ENCODE measurements at regions not wholly inside any gene's neighbourhood (a gene's known extent, or its start where the extent isn't known, plus 50 kb on each side); places are given as distances from the start of the nearest gene placed in this dataset.

- no peak for TF ChIP-seq POLR2A (IDR thresholded peaks at IDR 0.05)
- no peak for TF ChIP-seq CTCF (IDR thresholded peaks at IDR 0.05)
- TF ChIP-seq POLR2AphosphoS5 (IDR thresholded peaks at IDR 0.05) = no peak
- Histone ChIP-seq H3K27ac (no peak overlapping the region), H3K36me3 (no peaks in the 10 kb centered on the region), H3K4me1 (no peaks in the 10 kb centered on the region), H3K9me3 (no peaks in the 10 kb centered on the region), H3K27me3 (peaks cover 0 to 44% of the 10 kb centered on the region in 2 donors), H3K4me3 (no peak overlapping the region)
- intact Hi-C loops (cut with DNase I; ENCODE audit: low total_unique reads) = no loop called here
- DNase-seq (ENCODE audit: low spot score in 2 of 2) = no peak
These were observed 133.3 kb downstream of the CPZ start for GRCh38 chr4:8725845-8726244.

GRCh38 chr4:8725071-8725841 is 132.7 kb downstream of the CPZ start:
- Histone ChIP-seq H3K27ac (no peak overlapping the region), H3K4me1 (no peaks in the 10 kb centered on the region), H3K36me3 (no peaks in the 10 kb centered on the region), H3K27me3 (peaks cover 0 to 44% of the 10 kb centered on the region in 2 donors), H3K9me3 (no peaks in the 10 kb centered on the region), H3K4me3 (no peak overlapping the region)
- TF ChIP-seq POLR2AphosphoS5 (IDR thresholded peaks at IDR 0.05) (no peak), CTCF (IDR thresholded peaks at IDR 0.05) (no peak), POLR2A (IDR thresholded peaks at IDR 0.05) (no peak)
- DNase-seq (ENCODE audit: low spot score in 2 of 2) = peak in 1 of 2 donors; percentile 36
- intact Hi-C loops (cut with DNase I; ENCODE audit: low total_unique reads) = no loop called here

GRCh38 chr4:8724436-8725070 is 132.0 kb downstream of the CPZ start:
- no peaks in the 10 kb centered on the region for H3K36me3 ChIP-seq
- DNase-seq (ENCODE audit: low spot score in 2 of 2) = peak in 1 of 2 donors; percentile 19
- H3K27ac ChIP-seq = no peak overlapping the region
- peaks cover 0 to 45% of the 10 kb centered on the region in 2 donors for H3K27me3 ChIP-seq
- no peaks in the 10 kb centered on the region for H3K9me3 ChIP-seq
- no peak for TF ChIP-seq CTCF (IDR thresholded peaks at IDR 0.05)
- no peak for TF ChIP-seq POLR2AphosphoS5 (IDR thresholded peaks at IDR 0.05)
- H3K4me1 ChIP-seq = no peaks in the 10 kb centered on the region
- no peak overlapping the region for H3K4me3 ChIP-seq
- intact Hi-C loops (cut with DNase I; ENCODE audit: low total_unique reads) = no loop called here

GRCh38 chr4:8723222-8723980 is 130.8 kb downstream of the CPZ start:
- no peaks in the 10 kb centered on the region for H3K9me3 ChIP-seq
- TF ChIP-seq POLR2A (IDR thresholded peaks at IDR 0.05) (no peak), POLR2AphosphoS5 (IDR thresholded peaks at IDR 0.05) (no peak), CTCF (IDR thresholded peaks at IDR 0.05) (no peak)
- H3K4me3 ChIP-seq = no peak overlapping the region
- H3K4me1 ChIP-seq = no peaks in the 10 kb centered on the region
- no peak for DNase-seq (ENCODE audit: low spot score in 2 of 2)
- H3K36me3 ChIP-seq = no peaks in the 10 kb centered on the region
- H3K27ac ChIP-seq = no peak overlapping the region
- H3K27me3 ChIP-seq = peaks cover 0 to 46% of the 10 kb centered on the region in 2 donors
- intact Hi-C loops (cut with DNase I; ENCODE audit: low total_unique reads) = no loop called here

- Histone ChIP-seq H3K36me3 (no peaks in the 10 kb centered on the region), H3K4me1 (no peaks in the 10 kb centered on the region), H3K27me3 (peaks cover 0 to 42% of the 10 kb centered on the region in 2 donors), H3K9me3 (no peaks in the 10 kb centered on the region), H3K4me3 (no peak overlapping the region), H3K27ac (no peak overlapping the region)
- no peak for DNase-seq (ENCODE audit: low spot score in 2 of 2)
- intact Hi-C loops (cut with DNase I; ENCODE audit: low total_unique reads) = no loop called here
- TF ChIP-seq CTCF (IDR thresholded peaks at IDR 0.05) = no peak
- no peak for TF ChIP-seq POLR2AphosphoS5 (IDR thresholded peaks at IDR 0.05)
- TF ChIP-seq POLR2A (IDR thresholded peaks at IDR 0.05) = no peak
These were observed 130.0 kb downstream of the CPZ start for GRCh38 chr4:8722556-8722955.

Measured in breast epithelium (tissue), 4 donors.